AG04450 (cell line): ENCODE measurements at regions not wholly inside any gene's neighbourhood (a gene's known extent, or its start where the extent isn't known, plus 50 kb on each side); places are given as distances from the start of the nearest gene placed in this dataset.

Experiments used
- CTCF ChIA-PET: fragments of 300-600, 350-600 bp; formaldehyde crosslinking; extraction: SDS; loops from one replicate; lab custom pipeline; 2022; ENCODE audit warnings: antibody characterized with exemption, inconsistent platforms; lab: Charles Lee
- POLR2A ChIA-PET: fragments of 350-600 bp; formaldehyde crosslinking; extraction: SDS; loops from one replicate; lab custom pipeline; 2021; ENCODE audit warnings: antibody characterized with exemption, inconsistent platforms; lab: Yijun Ruan, JAX
- DNase-seq: peaks from one replicate; pipeline ENCODE4 v3.0.0-alpha.2; 2011; ENCODE audit warnings: low read depth, low spot score
- H3K27ac ChIP-seq: one replicate; pipeline ENCODE4 v1.5.1; 2012; ENCODE audit warnings: low read depth, low read length, control low read depth
- H3K27me3 ChIP-seq: one replicate; pipeline ENCODE4 v1.6.0; 2012; ENCODE audit warnings: low read length; ENCODE audit not compliant: control insufficient read depth, insufficient read depth
- H3K4me3 ChIP-seq: 2 replicates; pipeline ENCODE4 v1.5.1; 2011; ENCODE audit warnings: mild to moderate bottlenecking, low read depth, low read length, control low read depth
- H3K9me3 ChIP-seq: 2 replicates; pipeline ENCODE4 v1.5.1; 2012; ENCODE audit warnings: low read length; ENCODE audit not compliant: control insufficient read depth, insufficient read depth
- CTCF ChIP-seq: IDR thresholded peaks from 2 replicates; pipeline ENCODE4 v1.5.1; 2011; ENCODE audit warnings: low read depth, low read length, control low read depth, inconsistent platforms

GRCh38 chr3:150132101-150132749 lies 161.5 kb upstream of the PFN2 start:
- ChIA-PET CTCF (interaction anchor here (0.6 kb wide), 1 partner anchor 14 kb away, joined by 8 read pairs; no protein-coding TSS in a partner anchor), POLR2A (no interaction called here)
- Histone ChIP-seq H3K27me3 (no peaks in the 10 kb centered on the region), H3K4me3 (no peak overlapping the region), H3K27ac (no peak overlapping the region), H3K9me3 (no peaks in the 10 kb centered on the region)
- DNase-seq = no peak
- TF ChIP-seq CTCF = no peak

- no peak for DNase-seq
- Histone ChIP-seq H3K27me3 (no peaks in the 10 kb centered on the region), H3K27ac (no peak overlapping the region), H3K4me3 (no peak overlapping the region), H3K9me3 (no peaks in the 10 kb centered on the region)
- TF ChIP-seq CTCF = no peak
- POLR2A ChIA-PET = no interaction called here
- CTCF ChIA-PET = no interaction called here
Observed at GRCh38 chr3:150131663-150132062, 161.0 kb upstream of the PFN2 start.

GRCh38 chr3:150130404-150131100 lies 159.9 kb upstream of the PFN2 start:
- Histone ChIP-seq H3K27me3 (no peaks in the 10 kb centered on the region), H3K9me3 (no peaks in the 10 kb centered on the region), H3K4me3 (no peak overlapping the region), H3K27ac (no peak overlapping the region)
- no peak for DNase-seq
- CTCF ChIA-PET = no interaction called here
- TF ChIP-seq CTCF = no peak
- POLR2A ChIA-PET = no interaction called here

- Histone ChIP-seq H3K9me3 (no peaks in the 10 kb centered on the region), H3K27me3 (no peaks in the 10 kb centered on the region), H3K4me3 (no peak overlapping the region), H3K27ac (no peak overlapping the region)
- TF ChIP-seq CTCF = no peak
- ChIA-PET POLR2A (interaction anchor here (0.5 to 1.2 kb wide), 3 partner anchors 18 to 160 kb away, joined by 3 to 6 read pairs (median 5); no protein-coding TSS in a partner anchor), CTCF (interaction anchor here (1.2 kb wide), 1 partner anchor 55 kb away, joined by 3 read pairs; no protein-coding TSS in a partner anchor)
- DNase-seq = no peak
Observed at GRCh38 chr3:150129166-150129565, 158.5 kb upstream of the PFN2 start.

- Histone ChIP-seq H3K27ac (no peak overlapping the region), H3K9me3 (no peaks in the 10 kb centered on the region), H3K4me3 (no peak overlapping the region), H3K27me3 (no peaks in the 10 kb centered on the region)
- TF ChIP-seq CTCF = no peak
- ChIA-PET POLR2A (no interaction called here), CTCF (no interaction called here)
- DNase-seq = no peak
Observed at GRCh38 chr3:150128126-150128525, 157.4 kb upstream of the PFN2 start.
